Effector memory CD4-positive, alpha-beta T cell (primary cell): ENCODE measurements at regions not wholly inside any gene's neighbourhood (a gene's known extent, or its start where the extent isn't known, plus 50 kb on each side); places are given as distances from the start of the nearest gene placed in this dataset.
"Not testable (repeated sequence)": the region's sequence is repeated elsewhere in the genome, so short reads cannot be mapped to it uniquely, and the experiment has no call there.

ENCODE experiments used
- DNase-seq, 3 donors: peaks; one replicate each; pipeline ENCODE4 v3.0.0-alpha.2; 2020
- H3K27ac ChIP-seq: 2 replicates; pipeline ENCODE4 v1.7.0; 2013; ENCODE audit warnings: mild to moderate bottlenecking, low read length, moderate library complexity; ENCODE audit not compliant: insufficient read depth, poor library complexity, severe bottlenecking
- H3K27me3 ChIP-seq: replicated peaks from 2 replicates; pipeline ENCODE4 v1.7.0; 2013; ENCODE audit warnings: mild to moderate bottlenecking, low read length; ENCODE audit not compliant: insufficient read depth, control insufficient read depth, poor library complexity, severe bottlenecking
- H3K36me3 ChIP-seq: 2 replicates; pipeline ENCODE4 v1.7.0; 2013; ENCODE audit warnings: mild to moderate bottlenecking, low read length, moderate library complexity; ENCODE audit not compliant: control insufficient read depth, insufficient read depth
- H3K4me1 ChIP-seq: 2 replicates; pipeline ENCODE4 v1.7.0; 2013; ENCODE audit warnings: low read length, mild to moderate bottlenecking; ENCODE audit not compliant: control insufficient read depth, insufficient read depth, poor library complexity, severe bottlenecking
- H3K4me3 ChIP-seq: 2 replicates; pipeline ENCODE4 v1.7.0; 2013; ENCODE audit warnings: low read length, low read depth, mild to moderate bottlenecking; ENCODE audit not compliant: insufficient read depth, poor library complexity, severe bottlenecking
- H3K9me3 ChIP-seq: 2 replicates; pipeline ENCODE4 v1.7.0; 2013; ENCODE audit warnings: mild to moderate bottlenecking, low read length, moderate library complexity; ENCODE audit not compliant: control insufficient read depth

- Histone ChIP-seq H3K4me1 (no peaks in the 10 kb centered on the region), H3K9me3 (no peaks in the 10 kb centered on the region), H3K4me3 (no peak overlapping the region), H3K27ac (no peak overlapping the region), H3K36me3 (no peaks in the 10 kb centered on the region), H3K27me3 (no peaks in the 10 kb centered on the region)
- DNase-seq = no peak
Measured at GRCh38 chr20:29306390-29307072, 1950.9 kb upstream of the DEFB115 start.

- H3K27ac ChIP-seq, H3K9me3 ChIP-seq, H3K36me3 ChIP-seq, H3K4me1 ChIP-seq, H3K27me3 ChIP-seq, H3K4me3 ChIP-seq, DNase-seq: not testable (repeated sequence)
Measured at GRCh38 chr20:29307484-29307883, 1950.0 kb upstream of the DEFB115 start.

GRCh38 chr20:29308956-29309355, 1948.5 kb upstream of the DEFB115 start:
- H3K27ac ChIP-seq, H3K4me3 ChIP-seq, DNase-seq, H3K4me1 ChIP-seq, H3K27me3 ChIP-seq, H3K36me3 ChIP-seq, H3K9me3 ChIP-seq: not testable (repeated sequence)

- H3K4me1 ChIP-seq, DNase-seq, H3K9me3 ChIP-seq, H3K4me3 ChIP-seq, H3K27me3 ChIP-seq, H3K36me3 ChIP-seq, H3K27ac ChIP-seq: not testable (repeated sequence)
Measured at GRCh38 chr20:29309481-29309880, 1948.0 kb upstream of the DEFB115 start.

GRCh38 chr20:29311046-29311445, 1946.4 kb upstream of the DEFB115 start:
- H3K27me3 ChIP-seq, H3K27ac ChIP-seq, H3K4me3 ChIP-seq, H3K36me3 ChIP-seq, DNase-seq, H3K9me3 ChIP-seq, H3K4me1 ChIP-seq: not testable (repeated sequence)

- H3K27ac ChIP-seq, H3K27me3 ChIP-seq, H3K4me3 ChIP-seq, DNase-seq, H3K4me1 ChIP-seq, H3K36me3 ChIP-seq, H3K9me3 ChIP-seq: not testable (repeated sequence)
Measured at GRCh38 chr20:29312679-29313078, 1944.8 kb upstream of the DEFB115 start.

GRCh38 chr20:29313481-29313880, 1944.0 kb upstream of the DEFB115 start:
- Histone ChIP-seq H3K4me3 (no peak overlapping the region), H3K27ac (no peak overlapping the region), H3K27me3 (no peaks in the 10 kb centered on the region), H3K4me1 (no peaks in the 10 kb centered on the region), H3K36me3 (no peaks in the 10 kb centered on the region), H3K9me3 (no peaks in the 10 kb centered on the region)
- DNase-seq = no peak

GRCh38 chr20:29314294-29314693, 1943.2 kb upstream of the DEFB115 start:
- H3K4me3 ChIP-seq = no peak overlapping the region
- H3K36me3 ChIP-seq = no peaks in the 10 kb centered on the region
- H3K4me1 ChIP-seq = no peaks in the 10 kb centered on the region
- no peaks in the 10 kb centered on the region for H3K9me3 ChIP-seq
- no peak overlapping the region for H3K27ac ChIP-seq
- no peaks in the 10 kb centered on the region for H3K27me3 ChIP-seq
- DNase-seq = no peak

- Histone ChIP-seq H3K4me3 (no peak overlapping the region), H3K36me3 (no peaks in the 10 kb centered on the region), H3K27me3 (no peaks in the 10 kb centered on the region), H3K4me1 (no peaks in the 10 kb centered on the region), H3K27ac (no peak overlapping the region), H3K9me3 (no peaks in the 10 kb centered on the region)
- DNase-seq = no peak
Measured at GRCh38 chr20:29318871-29319461, 1938.5 kb upstream of the DEFB115 start.

GRCh38 chr20:29319725-29320124, 1937.7 kb upstream of the DEFB115 start:
- Histone ChIP-seq H3K4me1 (no peaks in the 10 kb centered on the region), H3K4me3 (no peak overlapping the region), H3K27ac (no peak overlapping the region), H3K36me3 (no peaks in the 10 kb centered on the region), H3K9me3 (no peaks in the 10 kb centered on the region), H3K27me3 (no peaks in the 10 kb centered on the region)
- no peak for DNase-seq
